HG02588 (cell line): ENCODE measurements at regions not wholly inside any gene's neighbourhood (a gene's known extent, or its start where the extent isn't known, plus 50 kb on each side); places are given as distances from the start of the nearest gene placed in this dataset.

Source experiments
- ATAC-seq: cut with Tn5 transposase; IDR thresholded peaks from one replicate; pipeline ENCODE4 v1.9.1; 2021; ENCODE audit warnings: mild to moderate bottlenecking, moderate library complexity; ENCODE audit not compliant: unreplicated experiment

- no peak for ATAC-seq
Observed at GRCh38 chr1:57696043-57696442, 272.2 kb upstream of the DAB1 start.

- no peak for ATAC-seq
Observed at GRCh38 chr1:57686306-57686705, 262.4 kb upstream of the DAB1 start.

GRCh38 chr1:57683037-57683942 is 259.4 kb upstream of the DAB1 start:
- ATAC-seq, result no peak

GRCh38 chr1:57678138-57678537 is 254.3 kb upstream of the DAB1 start:
- no peak for ATAC-seq

GRCh38 chr1:57675776-57676175 is 251.9 kb upstream of the DAB1 start:
- ATAC-seq, result no peak

GRCh38 chr1:57674801-57675200 is 250.9 kb upstream of the DAB1 start:
- no peak for ATAC-seq

- no peak for ATAC-seq
Observed at GRCh38 chr1:57672346-57673140, 248.7 kb upstream of the DAB1 start.

- ATAC-seq, result no peak
Observed at GRCh38 chr1:57671750-57672149, 247.9 kb upstream of the DAB1 start.

GRCh38 chr1:57659804-57660203 is 235.9 kb upstream of the DAB1 start:
- no peak for ATAC-seq

GRCh38 chr1:57655161-57655560 is 231.3 kb upstream of the DAB1 start:
- ATAC-seq, result no peak

- ATAC-seq, result no peak
Observed at GRCh38 chr1:57644667-57645066, 220.8 kb upstream of the DAB1 start.

- ATAC-seq, result no peak
Observed at GRCh38 chr1:57638239-57638638, 214.4 kb upstream of the DAB1 start.

- no peak for ATAC-seq
Observed at GRCh38 chr1:57637155-57637554, 213.3 kb upstream of the DAB1 start.

GRCh38 chr1:57633881-57634280 is 210.0 kb upstream of the DAB1 start:
- no peak for ATAC-seq

GRCh38 chr1:57633056-57633455 is 209.2 kb upstream of the DAB1 start:
- ATAC-seq, result no peak

GRCh38 chr1:57632401-57632800 is 208.5 kb upstream of the DAB1 start:
- no peak for ATAC-seq

GRCh38 chr1:57627612-57628011 is 203.8 kb upstream of the DAB1 start:
- ATAC-seq, result no peak

GRCh38 chr1:57623791-57624538 is 200.1 kb upstream of the DAB1 start:
- ATAC-seq, result no peak

- no peak for ATAC-seq
Observed at GRCh38 chr1:57623039-57623790, 199.4 kb upstream of the DAB1 start.

GRCh38 chr1:57621776-57622175 is 197.9 kb upstream of the DAB1 start:
- no peak for ATAC-seq

GRCh38 chr1:57620605-57621004 is 196.7 kb upstream of the DAB1 start:
- ATAC-seq, result no peak
